ENCODE measurements at regions not wholly inside any gene's neighbourhood (a gene's known extent, or its start where the extent isn't known, plus 50 kb on each side); places are given as distances from the start of the nearest gene placed in this dataset.
"Not testable (repeated sequence)": the region's sequence is repeated elsewhere in the genome, so short reads cannot be mapped to it uniquely, and the experiment has no call there.

DNA sequence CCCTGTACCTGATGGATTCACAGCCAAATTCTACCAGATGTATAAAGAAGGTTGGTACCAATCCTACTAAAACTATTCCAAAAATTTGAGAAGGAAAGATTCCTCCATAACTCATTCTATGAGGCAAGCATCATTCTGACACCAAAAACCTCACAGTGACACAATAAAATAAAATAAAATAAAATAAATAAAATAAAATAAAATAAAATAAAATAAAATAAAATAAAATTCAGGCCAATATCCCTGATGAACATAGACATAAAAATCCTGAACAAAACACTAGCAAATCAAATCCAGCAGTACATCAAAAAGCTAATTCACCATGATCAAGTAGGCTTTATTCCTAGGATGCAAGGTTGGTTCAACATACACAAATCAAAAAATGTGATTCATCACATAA, 108.1 kb downstream of the PROX1 start:
- H3K27ac ChIP-seq, H3K4me3 ChIP-seq: not testable (repeated sequence)

DNA sequence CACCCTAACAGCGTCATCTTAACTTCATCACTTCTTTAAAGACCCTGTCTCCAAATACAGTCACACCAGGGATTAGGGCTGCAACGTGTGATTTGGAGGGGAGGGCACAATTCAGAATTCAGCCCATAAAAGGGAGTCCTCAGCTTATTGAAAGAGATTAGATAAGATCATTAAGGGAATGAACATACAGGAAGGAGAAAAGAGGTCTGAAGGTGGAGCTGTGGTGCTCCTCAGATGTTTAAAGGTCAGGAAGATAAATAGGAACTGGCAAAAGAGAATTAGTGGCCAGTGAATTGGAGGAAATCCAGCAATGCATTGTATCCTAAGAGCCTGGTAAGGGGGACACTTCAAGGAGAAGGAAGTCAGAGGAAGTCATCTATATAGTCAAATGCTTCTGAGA, 113.5 kb downstream of the PROX1 start:
- Histone ChIP-seq H3K27ac (no peak overlapping the region), H3K4me3 (no peak overlapping the region)

DNA sequence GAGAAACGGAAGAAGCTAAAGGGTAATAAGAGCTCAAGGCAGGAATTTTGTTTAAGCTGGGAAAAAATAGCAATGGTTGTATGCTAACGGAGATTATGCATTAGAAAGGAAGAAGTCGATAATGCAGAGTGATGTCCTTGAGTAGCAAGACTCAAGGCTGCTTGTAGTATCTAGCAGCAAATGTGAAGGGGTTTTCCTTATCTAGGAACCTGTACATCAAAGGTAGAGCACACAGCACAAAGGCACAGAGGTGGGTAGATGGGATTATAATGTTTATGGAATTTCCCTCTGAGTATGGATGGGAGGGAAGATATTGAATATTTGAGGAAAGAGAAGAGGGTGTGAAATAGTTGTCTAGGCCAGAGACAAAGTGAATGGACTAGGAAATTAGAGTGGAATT, 114.1 kb downstream of the PROX1 start:
- Histone ChIP-seq H3K4me3 (no peak overlapping the region), H3K27ac (no peak overlapping the region)

DNA sequence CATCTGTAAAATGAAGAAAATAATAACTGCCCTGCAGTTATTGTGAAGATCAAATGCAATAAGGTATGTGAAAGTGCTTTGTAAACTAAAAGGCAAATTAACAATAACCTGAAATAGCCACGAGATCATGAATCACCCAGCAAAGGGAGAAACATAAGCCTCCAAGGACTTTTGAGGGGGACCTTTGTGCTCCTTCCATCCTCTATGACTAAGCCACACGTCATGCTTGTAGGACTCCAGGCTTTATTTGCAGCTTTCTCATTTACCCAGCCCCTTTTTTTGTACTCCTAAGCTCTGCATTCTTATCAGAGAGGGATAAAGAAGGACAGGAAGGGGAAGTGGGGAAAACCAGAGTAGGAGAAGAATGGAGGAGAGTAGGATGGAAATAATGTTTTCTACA, 115.1 kb downstream of the PROX1 start:
- no peak overlapping the region for H3K4me3 ChIP-seq
- H3K27ac ChIP-seq: no peak overlapping the region

DNA sequence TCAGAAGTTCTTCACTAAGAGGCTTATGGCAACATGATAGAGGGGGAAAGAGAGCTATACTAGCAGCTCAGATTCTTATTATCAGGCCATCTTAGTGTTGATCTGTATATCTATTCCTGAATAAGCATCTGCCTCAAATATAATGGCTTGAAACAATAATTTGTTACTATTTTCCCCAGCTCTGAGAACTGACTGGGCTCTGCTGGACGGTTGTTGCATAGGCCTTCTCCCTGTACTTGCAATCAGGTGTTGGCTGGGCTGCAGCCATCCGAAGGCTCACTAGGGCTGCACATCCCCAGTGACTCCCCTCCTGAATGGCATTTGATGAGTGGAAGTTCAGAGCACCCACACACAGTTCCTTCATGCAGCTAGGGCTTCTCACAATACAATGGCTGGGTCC, 116.0 kb downstream of the PROX1 start:
- no peak overlapping the region for H3K4me3 ChIP-seq
- no peak overlapping the region for H3K27ac ChIP-seq

DNA sequence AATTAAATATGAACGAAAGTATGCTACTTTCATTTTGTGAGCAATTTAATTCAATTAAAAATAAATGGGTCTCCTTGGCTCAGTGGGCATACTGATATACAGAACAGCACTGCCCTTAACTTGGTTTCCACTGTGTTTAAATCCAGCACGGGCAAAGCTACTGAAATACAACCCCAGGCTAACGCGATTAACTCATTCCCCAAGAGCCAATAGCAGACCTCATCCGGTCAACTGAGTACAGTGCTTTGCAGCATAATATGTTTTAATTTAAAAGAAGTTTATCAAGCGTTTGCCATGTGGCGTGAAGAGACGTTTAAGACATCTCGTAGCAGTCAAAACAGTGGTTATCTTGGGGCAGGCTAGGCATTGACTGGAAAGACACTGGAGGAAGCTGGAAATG, 118.6 kb downstream of the PROX1 start:
- no peak overlapping the region for H3K4me3 ChIP-seq
- H3K27ac ChIP-seq: no peak overlapping the region

DNA sequence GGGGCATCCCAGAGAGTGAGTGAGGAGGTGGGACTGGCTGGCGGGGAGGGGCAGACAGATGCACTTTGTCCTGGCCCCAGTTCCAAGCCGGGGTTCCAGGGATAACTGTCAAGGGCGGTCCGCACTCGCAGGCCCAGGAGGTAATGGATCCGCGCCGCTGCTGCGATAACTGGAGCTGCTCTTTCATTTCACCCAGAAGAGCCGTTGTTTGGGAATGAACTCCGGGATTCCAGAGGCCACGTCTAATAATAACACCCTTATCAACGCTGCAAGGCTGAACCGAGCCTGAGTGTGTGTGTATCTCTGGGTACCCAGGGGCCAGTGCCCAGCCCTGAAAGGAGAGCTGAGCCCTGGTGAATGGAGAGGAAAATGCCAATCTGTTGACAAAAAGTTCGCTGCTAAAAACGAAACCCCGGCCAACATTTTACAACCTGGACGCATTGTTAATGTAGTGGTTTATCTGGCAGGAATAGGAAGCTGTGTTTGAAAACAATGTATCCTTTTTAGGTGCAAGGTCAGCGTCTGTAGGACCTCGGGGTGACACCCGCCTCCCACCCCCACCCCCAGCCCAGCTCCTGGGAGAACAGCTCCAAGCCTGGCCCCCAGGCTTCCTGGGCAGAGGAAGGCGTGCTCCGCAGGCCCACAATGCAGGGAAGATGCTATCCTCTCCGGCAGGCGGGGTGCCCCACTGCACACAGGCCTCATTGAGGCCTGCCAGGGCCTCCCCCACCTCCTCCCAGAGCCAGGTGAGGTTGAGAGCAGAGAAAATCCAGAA, 119.7 kb downstream of the PROX1 start:
- Histone ChIP-seq H3K4me3 (no peak overlapping the region), H3K27ac (no peak overlapping the region)

DNA sequence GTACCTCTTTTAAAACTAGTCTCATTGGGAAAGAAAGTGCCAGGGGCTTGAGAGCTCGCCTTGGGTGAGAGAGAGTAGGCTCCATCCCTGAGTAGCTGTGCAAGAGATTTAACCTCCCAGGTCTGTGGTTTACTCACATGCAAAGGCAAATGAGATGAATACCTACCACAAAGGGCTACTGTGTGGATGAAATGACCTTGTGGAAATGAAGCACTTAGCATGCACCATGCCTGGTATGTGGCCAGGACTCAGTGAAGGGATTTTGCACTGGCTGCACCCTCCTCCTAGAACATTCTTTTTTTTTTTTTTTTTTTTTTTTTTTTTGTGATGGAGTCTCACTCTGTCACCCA, 120.3 kb downstream of the PROX1 start:
- Histone ChIP-seq H3K27ac (no peak overlapping the region), H3K4me3 (no peak overlapping the region)

DNA sequence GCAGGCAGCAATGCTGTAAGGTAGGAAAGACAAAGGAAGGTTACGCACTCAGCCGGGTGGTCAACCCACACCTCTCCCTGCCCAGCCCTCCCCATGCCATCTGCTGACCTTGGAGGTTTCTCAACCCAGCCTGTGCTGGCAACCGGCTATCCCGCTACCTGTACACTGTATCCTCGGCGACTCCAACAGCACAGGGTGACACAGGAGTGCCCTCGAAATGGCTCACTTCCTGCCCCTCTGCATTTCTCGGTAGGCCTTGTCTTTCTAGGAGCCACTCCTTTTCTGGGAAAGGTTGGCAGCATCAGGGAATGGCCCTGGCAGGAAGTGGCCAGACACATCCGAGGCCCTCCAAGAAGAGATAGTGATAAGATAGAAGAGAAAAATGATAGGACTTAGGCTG, 124.0 kb downstream of the PROX1 start:
- H3K27ac ChIP-seq: no peak overlapping the region

DNA sequence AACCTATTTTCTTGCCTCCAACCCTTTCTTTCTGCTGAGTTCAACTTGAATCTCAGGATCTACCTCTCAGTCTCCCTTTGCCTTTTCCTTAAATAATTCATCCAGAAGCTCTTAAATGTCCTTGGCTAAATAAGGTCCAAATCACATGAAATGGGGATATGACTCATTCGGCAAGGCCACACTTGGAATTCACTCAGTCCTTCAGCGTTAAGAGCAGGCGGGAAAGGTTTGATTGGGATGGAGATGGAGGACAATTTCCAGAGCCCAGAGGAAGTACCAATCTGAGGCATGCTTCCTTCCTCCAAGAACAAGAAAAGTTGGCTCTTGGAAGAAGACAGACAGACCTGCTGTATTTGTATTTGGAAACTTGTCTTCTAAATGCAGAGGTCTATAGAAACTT, 128.5 kb downstream of the PROX1 start:
- no peak overlapping the region for H3K4me3 ChIP-seq
- no peak overlapping the region for H3K27ac ChIP-seq

More for the DNA sequence above, 124.0 kb downstream of the PROX1 start:
- no peak overlapping the region for H3K4me3 ChIP-seq

DNA sequence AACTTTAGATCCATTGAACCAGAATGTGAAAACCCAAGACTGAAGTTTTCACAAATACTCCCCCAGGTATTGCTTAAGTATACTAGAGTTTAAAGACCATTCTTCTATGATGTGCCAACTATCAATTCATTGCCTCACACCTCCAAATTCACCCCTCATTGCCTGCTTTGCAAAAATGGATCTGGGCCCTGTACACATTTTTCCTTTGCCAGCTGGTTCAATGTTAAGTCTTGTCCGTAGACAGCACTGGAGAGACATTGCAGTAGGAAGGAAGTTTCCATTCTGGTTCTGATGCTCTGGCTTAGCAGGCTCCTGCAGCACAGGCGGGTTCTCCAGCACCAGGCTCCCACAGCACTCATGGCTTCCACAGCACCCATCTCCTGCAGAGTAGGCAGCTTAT, 130.0 kb downstream of the PROX1 start:
- Histone ChIP-seq H3K4me3 (no peak overlapping the region), H3K27ac (no peak overlapping the region)

DNA sequence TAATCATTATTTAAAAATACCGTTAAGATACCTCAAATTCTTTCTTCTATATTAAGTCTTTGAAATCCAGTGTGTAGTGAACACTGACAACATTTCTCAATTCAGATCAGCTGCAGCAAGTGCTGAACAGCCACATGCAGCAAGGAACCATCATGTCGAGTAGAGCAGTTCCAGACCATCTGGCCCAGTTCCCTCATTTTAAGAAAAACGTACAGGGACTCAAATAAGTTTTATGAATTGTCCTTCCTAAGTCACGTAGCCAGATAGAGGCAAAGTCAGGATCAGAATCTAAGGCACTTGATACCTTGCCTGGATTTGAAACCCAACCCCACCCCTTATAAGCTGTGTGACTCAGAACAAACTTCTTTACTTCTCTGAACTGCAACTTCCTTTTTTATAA, 132.4 kb downstream of the PROX1 start:
- H3K27ac ChIP-seq: no peak overlapping the region
- no peak overlapping the region for H3K4me3 ChIP-seq

DNA sequence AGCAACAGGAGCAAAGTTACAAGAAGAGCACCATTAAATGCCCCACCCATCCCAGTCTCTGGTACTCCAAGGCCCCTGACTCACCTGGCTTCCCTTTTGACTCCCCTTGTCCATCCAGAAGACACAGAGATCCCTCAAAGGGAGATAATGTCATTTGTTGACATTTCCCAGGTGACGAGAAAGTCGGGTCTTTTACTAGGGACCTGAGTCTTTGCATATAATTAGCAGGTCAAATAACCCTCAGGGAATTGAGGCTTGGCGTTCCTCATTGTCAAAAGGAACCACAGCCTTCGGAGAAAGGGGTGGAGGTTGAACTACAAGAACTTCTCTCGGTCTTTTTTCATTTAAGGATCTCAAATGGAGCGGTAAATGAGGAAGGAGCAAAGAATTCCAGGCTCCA, 133.2 kb downstream of the PROX1 start:
- Histone ChIP-seq H3K27ac (no peak overlapping the region), H3K4me3 (no peak overlapping the region)

DNA sequence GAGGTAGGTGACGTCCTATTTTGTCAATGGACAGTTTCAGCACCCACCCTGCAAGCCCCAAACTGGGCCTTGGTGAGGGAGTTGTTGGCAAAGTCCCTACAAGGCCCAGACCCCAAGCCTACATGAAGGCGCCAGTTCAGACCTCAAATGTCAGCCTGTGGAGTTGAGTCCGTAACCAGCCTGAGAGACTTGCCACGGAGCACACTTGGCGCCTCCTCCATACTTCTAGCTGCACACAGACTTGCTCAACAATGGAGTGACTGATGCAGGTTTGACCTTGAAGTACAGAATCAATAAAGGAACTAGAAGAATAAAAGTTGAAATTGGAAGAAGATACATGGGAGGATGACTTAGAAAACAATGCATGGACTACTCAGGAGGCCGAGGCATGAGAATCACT, 134.3 kb downstream of the PROX1 start:
- H3K27ac ChIP-seq: no peak overlapping the region
- H3K4me3 ChIP-seq: no peak overlapping the region

DNA sequence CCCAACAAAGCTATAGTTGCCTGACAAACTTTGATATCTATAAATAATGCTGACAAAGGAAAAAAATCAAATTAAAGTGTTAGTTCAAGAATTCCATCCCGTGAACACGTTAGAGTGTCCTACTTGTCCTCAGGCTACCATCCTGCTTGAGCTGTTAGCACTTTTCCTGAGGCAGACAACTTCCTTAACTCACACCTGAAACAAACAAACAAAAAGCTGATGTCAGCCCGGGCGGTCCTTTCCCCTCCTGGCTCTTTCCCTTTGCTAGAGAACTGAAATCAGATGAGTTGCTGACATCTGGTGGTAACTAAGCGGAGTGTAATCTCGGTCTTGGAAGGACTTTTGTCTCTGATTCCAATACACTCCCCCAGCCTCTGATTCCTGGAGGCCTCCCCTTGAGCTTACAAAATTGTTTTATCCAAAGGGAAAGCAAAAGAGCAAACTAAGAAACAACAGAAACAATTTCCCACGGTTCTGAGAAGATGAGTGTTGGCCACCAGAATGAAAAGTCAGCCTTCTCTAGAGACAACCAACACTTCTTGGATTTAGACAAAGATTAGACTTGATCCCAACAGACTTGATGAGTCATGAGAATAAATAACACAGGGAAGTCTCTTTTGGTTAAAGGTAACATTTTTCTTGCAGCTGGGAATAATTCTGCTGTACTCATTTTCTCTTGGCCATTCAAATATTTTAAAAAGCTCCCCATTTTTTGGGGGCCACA, 135.4 kb downstream of the PROX1 start:
- no peak overlapping the region for H3K4me3 ChIP-seq
- no peak overlapping the region for H3K27ac ChIP-seq

DNA sequence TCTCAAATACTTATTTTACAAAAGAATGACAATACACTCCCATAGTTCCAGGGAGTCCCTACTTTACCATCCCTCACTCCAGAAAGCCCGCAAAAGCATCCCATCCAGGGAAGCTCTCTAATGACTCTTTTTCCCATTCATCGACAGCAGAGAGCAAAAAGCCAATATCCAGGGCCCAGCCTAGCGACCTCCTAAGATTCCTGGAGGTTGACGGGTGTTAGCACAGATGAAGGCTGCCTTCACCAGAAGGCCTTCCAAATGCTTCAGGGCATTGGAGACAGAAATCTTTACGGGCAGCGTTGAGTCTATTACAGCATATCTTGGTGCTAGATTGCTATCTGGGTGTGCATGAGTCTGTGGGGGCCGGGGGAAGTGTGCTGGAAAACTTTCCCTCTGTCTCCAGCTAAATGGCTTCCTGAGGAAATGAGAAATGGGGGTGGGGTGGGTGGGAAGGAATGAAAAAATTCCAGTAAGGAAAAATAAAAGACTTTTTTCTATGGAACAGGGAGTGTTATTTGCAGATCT, 136.6 kb downstream of the PROX1 start:
- no peak overlapping the region for H3K4me3 ChIP-seq
- no peak overlapping the region for H3K27ac ChIP-seq

DNA sequence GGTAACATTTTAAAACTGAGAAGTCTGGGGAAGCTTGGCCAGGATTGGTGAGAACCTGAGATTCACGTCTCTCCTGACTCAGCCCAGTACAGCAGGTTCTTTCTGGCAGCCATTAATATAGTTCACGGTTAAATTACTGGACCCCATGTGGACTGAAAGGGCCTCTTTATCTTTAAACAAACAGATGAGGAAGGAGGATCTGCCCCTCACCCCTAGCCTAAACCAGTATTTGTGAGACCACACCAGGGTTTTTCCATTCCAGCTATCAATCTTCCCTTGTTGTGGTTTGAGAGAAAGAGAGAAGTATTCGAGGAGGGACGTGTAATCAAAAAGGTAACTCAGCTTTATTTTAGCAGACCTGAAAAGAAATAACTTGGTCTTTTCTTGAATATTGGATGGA, 137.1 kb downstream of the PROX1 start:
- Histone ChIP-seq H3K27ac (no peak overlapping the region), H3K4me3 (no peak overlapping the region)

DNA sequence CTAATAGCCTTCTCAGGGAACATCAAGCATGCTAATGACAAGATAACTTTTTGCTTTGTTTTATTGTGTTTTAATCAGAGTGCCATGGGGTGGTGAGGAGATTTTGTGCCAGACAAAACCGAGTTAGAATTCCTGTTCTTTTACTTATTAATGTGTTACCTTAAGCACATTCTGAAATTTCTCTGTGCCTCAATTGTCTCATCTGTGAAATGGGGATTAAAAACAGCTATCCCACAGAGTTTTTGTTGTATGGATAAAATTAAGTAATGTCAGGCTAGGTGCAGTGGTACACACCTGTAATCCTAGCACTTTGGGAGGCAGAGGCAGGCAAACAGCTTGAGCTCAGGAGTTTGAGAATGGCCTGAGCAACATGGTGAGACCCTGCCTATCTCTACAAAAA, 138.0 kb downstream of the PROX1 start:
- Histone ChIP-seq H3K4me3 (no peak overlapping the region), H3K27ac (no peak overlapping the region)

DNA sequence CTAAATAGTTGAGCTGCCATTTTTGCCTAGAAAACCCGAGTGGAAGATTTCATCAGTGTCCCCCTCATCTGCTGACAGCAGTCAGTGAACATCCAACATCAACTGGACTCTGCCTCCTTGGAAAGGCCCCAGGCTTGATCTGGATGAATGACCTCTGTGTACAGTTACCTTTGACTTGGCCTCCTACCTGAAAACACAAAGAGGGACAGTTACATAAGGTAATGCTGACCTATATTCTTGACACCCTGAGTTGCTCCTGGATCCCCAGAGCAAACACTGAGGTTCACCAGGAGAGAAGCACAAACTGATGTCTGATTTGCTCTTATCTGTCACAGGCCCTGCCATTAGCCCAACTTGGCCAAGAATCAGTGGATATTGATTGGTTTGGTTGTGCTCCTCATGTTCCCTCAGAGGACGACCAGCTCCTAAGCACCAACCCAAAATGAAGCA, 138.9 kb downstream of the PROX1 start:
- Histone ChIP-seq H3K4me3 (no peak overlapping the region), H3K27ac (no peak overlapping the region)

DNA sequence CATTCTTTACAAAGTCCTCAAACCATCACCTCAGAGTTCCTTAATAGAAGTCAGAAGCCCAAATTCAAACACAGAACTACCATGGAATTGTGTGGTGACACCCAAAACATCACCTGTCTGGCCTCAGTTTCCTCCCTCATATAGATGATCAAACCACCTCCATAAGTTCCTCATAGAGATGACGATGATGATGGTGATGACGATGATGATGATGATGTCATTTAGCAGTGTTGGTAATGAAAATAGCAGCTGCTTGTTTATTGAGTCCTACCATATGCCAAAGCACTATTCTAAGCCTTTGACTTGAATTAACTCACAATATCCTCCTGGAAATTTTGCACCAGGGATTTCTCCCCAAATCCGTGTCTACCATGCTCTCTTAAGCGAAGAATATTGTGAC, 139.9 kb downstream of the PROX1 start:
- H3K4me3 ChIP-seq: no peak overlapping the region
- no peak overlapping the region for H3K27ac ChIP-seq

DNA sequence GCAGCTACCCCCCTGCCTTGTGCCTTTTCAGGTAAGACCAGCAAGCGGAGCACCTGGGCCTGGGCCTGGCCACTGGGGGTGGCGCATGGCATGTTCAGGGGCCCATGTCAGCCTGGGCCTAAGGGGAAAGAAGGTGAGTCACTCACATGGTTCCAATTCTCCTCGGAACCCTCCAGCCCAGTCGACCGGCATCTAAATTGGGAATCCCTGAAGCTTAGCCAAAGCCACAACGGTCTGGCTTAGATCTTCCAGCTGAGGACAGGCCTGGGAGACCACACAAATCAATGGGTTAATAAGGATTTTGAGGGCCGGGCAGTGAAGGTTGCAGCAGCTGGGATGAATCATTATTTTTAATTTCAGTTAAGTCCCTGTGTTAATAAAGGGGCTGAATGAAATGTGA, 145.1 kb upstream of the SMYD2 start:
- no peak overlapping the region for H3K27ac ChIP-seq
- no peak overlapping the region for H3K4me3 ChIP-seq

Data from skin epidermis (tissue), 12 donors.